Stimulated activated CD8-positive, alpha-beta memory T cell treated with anti-CD3 and anti-CD28 coated beads, Interleukin-15, amount 100 ng/mL, for 24 hours (primary cell): ENCODE measurements at regions not wholly inside any gene's neighbourhood (a gene's known extent, or its start where the extent isn't known, plus 50 kb on each side); places are given as distances from the start of the nearest gene placed in this dataset.

Experiments used
- DNase-seq: peaks from one replicate; pipeline ENCODE4 v3.0.0-alpha.2; 2020; ENCODE audit warnings: low read depth

GRCh38 chr3:117079997-117080396 lies 370.4 kb downstream of the TUSC7 start:
- no peak for DNase-seq

GRCh38 chr3:117080872-117081271 lies 371.3 kb downstream of the TUSC7 start:
- no peak for DNase-seq

GRCh38 chr3:117084277-117084676 lies 374.7 kb downstream of the TUSC7 start:
- DNase-seq: no peak

- no peak for DNase-seq
Observed at GRCh38 chr3:117084739-117085270, 375.2 kb downstream of the TUSC7 start.

- DNase-seq: no peak
Observed at GRCh38 chr3:117091676-117092075, 382.1 kb downstream of the TUSC7 start.

- no peak for DNase-seq
Observed at GRCh38 chr3:117096549-117096948, 387.0 kb downstream of the TUSC7 start.

- no peak for DNase-seq
Observed at GRCh38 chr3:117097351-117097750, 387.8 kb downstream of the TUSC7 start.

GRCh38 chr3:117101697-117102096 lies 392.1 kb downstream of the TUSC7 start:
- DNase-seq: no peak

GRCh38 chr3:117102426-117102825 lies 392.8 kb downstream of the TUSC7 start:
- DNase-seq: no peak

- DNase-seq: no peak
Observed at GRCh38 chr3:117103675-117104074, 394.1 kb downstream of the TUSC7 start.

- DNase-seq: no peak
Observed at GRCh38 chr3:117104381-117104780, 394.8 kb downstream of the TUSC7 start.

GRCh38 chr3:117104792-117105191 lies 395.2 kb downstream of the TUSC7 start:
- no peak for DNase-seq

GRCh38 chr3:117105686-117106085 lies 396.1 kb downstream of the TUSC7 start:
- no peak for DNase-seq

GRCh38 chr3:117106396-117106795 lies 396.8 kb downstream of the TUSC7 start:
- DNase-seq: no peak

- no peak for DNase-seq
Observed at GRCh38 chr3:117107946-117108345, 398.4 kb downstream of the TUSC7 start.

- no peak for DNase-seq
Observed at GRCh38 chr3:117109178-117109577, 399.6 kb downstream of the TUSC7 start.

- DNase-seq: no peak
Observed at GRCh38 chr3:117114517-117115265, 405.1 kb downstream of the TUSC7 start.

- DNase-seq: no peak
Observed at GRCh38 chr3:117117188-117117936, 407.8 kb downstream of the TUSC7 start.

- DNase-seq: no peak
Observed at GRCh38 chr3:117118604-117119003, 409.0 kb downstream of the TUSC7 start.

- no peak for DNase-seq
Observed at GRCh38 chr3:117120014-117120413, 410.4 kb downstream of the TUSC7 start.

GRCh38 chr3:117122609-117123008 lies 413.0 kb downstream of the TUSC7 start:
- DNase-seq: no peak

GRCh38 chr3:117126460-117126859 lies 416.9 kb downstream of the TUSC7 start:
- DNase-seq: no peak

- no peak for DNase-seq
Observed at GRCh38 chr3:117126946-117127546, 417.5 kb downstream of the TUSC7 start.
